KMS-11 (cell line): ENCODE measurements at regions not wholly inside any gene's neighbourhood (a gene's known extent, or its start where the extent isn't known, plus 50 kb on each side); places are given as distances from the start of the nearest gene placed in this dataset.

Source experiments
- H2AFZ ChIP-seq: fragments of 200-600 bp; sonication (generic); 2 replicates; pipeline ENCODE4 v1.6.1; 2016; ENCODE audit warnings: antibody characterized with exemption, mixed run types, low read depth
- H3K27ac ChIP-seq: fragments of 200-600 bp; sonication (generic); 2 replicates; pipeline ENCODE4 v1.6.1; 2016; ENCODE audit warnings: mild to moderate bottlenecking, mixed run types
- H3K27me3 ChIP-seq: fragments of 200-600 bp; sonication (generic); 2 replicates; pipeline ENCODE4 v1.6.1; 2017; ENCODE audit warnings: mild to moderate bottlenecking, low read depth, mixed run types, moderate library complexity; ENCODE audit not compliant: insufficient read depth
- H3K36me3 ChIP-seq: fragments of 200-600 bp; sonication (generic); 2 replicates; pipeline ENCODE4 v1.6.1; 2017; ENCODE audit warnings: mild to moderate bottlenecking, mixed run types; ENCODE audit not compliant: insufficient read depth
- H3K4me1 ChIP-seq: fragments of 200-600 bp; sonication (generic); 2 replicates; pipeline ENCODE4 v1.6.1; 2016; ENCODE audit warnings: mild to moderate bottlenecking, low read depth, mixed run types; ENCODE audit not compliant: poor library complexity, severe bottlenecking
- H3K4me2 ChIP-seq: fragments of 200-600 bp; sonication (generic); 2 replicates; pipeline ENCODE4 v1.7.0; 2016; ENCODE audit warnings: mild to moderate bottlenecking, mixed run types
- H3K4me3 ChIP-seq: fragments of 200-600 bp; sonication (generic); IDR thresholded peaks from 2 replicates; pipeline ENCODE4 v1.6.1; 2017; ENCODE audit warnings: low read depth, low read length, mixed read lengths; ENCODE audit not compliant: insufficient read depth
- H3K79me2 ChIP-seq: fragments of 200-600 bp; sonication (generic); 2 replicates; pipeline ENCODE4 v1.6.1; 2016; ENCODE audit warnings: low read depth, mixed run types; ENCODE audit not compliant: insufficient read depth
- H3K9ac ChIP-seq: fragments of 200-600 bp; sonication (generic); 2 replicates; pipeline ENCODE4 v1.6.1; 2016; ENCODE audit warnings: mild to moderate bottlenecking, mixed run types
- H4K20me1 ChIP-seq: fragments of 200-600 bp; sonication (generic); 2 replicates; pipeline ENCODE4 v1.6.1; 2016; ENCODE audit warnings: mild to moderate bottlenecking, mixed run types; ENCODE audit not compliant: insufficient read depth
- TF ChIP-seq, protein P1 (sequence below): fragments of 200-600 bp; sonication (generic); conservative IDR thresholded peaks from 2 replicates; pipeline ENCODE4 v1.6.1; 2017; ENCODE audit warnings: low read depth, mild to moderate bottlenecking, antibody characterized with exemption, low read length, moderate library complexity, mixed read lengths

DNA sequence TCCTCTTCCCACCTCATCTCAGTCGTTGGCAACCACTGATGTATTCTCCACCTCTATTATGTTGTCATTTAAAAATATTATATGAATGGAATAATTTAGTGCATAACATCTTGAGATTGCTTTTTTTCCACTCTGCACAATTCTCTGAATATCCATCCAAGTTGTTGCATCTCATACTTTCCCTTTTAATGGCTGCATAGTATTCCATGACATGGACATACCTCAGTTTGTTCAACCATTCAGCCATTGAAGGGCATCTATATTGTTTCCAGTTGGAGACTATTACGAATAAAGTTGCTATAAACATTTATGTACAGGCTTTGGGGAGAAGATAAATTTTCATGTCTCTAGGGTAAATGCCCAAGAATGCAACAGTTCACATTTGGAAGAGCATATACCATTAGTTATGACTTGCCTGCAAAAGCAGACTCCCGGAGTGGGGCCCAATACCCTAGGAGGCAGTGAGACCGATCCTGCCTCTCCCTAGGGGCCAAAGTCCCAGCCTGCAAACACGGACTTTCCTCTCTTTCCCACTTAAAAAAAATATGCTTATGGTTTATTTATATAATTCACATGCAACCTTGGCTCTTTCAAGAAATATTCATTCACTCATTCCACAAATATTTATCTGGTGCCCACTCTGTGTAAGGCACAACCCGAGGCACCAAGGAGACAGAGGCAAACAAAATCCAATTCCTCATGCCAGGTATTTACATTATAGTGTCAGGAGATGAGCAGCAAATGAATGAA is 227.0 kb upstream of the PMEPA1 start:
- peaks cover 23% of the 10 kb centered on the region; the same call in 1 of the 2 replicates for H3K27me3 ChIP-seq

DNA sequence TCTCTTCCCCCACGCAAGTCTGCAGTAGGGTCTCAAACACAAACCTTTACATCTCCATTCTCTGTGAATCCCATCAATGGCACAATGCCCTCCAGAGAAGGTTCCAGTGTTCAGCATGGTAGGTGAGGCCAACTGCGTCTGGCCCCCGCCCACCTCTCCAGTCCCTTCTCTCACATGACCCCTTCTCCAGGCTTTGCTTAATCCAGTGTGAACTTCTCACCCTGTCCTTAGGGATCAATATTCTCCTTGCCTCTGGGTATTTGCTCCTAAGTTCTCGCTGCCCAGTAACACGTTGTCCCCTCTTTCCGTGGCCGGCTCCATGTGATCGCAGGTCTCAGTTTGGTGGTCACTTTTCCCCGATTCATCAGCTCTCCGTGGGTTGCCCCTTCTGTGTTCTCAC is 225.1 kb upstream of the PMEPA1 start:
- Histone ChIP-seq H3K4me2 (no peak overlapping the region), H3K27ac (no peak overlapping the region), H3K27me3 (peaks cover 18% of the 10 kb centered on the region; the same call in 1 of the 2 replicates), H3K9ac (no peak overlapping the region), H4K20me1 (no peaks in the 10 kb centered on the region), H3K79me2 (no peaks in the 10 kb centered on the region), H2AFZ (no peak overlapping the region), H3K4me3 (no peak overlapping the region), H3K36me3 (no peaks in the 10 kb centered on the region), H3K4me1 (no peaks in the 10 kb centered on the region)
- TF ChIP-seq, protein P1, sequence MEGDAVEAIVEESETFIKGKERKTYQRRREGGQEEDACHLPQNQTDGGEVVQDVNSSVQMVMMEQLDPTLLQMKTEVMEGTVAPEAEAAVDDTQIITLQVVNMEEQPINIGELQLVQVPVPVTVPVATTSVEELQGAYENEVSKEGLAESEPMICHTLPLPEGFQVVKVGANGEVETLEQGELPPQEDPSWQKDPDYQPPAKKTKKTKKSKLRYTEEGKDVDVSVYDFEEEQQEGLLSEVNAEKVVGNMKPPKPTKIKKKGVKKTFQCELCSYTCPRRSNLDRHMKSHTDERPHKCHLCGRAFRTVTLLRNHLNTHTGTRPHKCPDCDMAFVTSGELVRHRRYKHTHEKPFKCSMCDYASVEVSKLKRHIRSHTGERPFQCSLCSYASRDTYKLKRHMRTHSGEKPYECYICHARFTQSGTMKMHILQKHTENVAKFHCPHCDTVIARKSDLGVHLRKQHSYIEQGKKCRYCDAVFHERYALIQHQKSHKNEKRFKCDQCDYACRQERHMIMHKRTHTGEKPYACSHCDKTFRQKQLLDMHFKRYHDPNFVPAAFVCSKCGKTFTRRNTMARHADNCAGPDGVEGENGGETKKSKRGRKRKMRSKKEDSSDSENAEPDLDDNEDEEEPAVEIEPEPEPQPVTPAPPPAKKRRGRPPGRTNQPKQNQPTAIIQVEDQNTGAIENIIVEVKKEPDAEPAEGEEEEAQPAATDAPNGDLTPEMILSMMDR, result no peak

More for the DNA sequence above, 227.0 kb upstream of the PMEPA1 start:
- Histone ChIP-seq H3K4me1 (no peaks in the 10 kb centered on the region), H3K4me2 (no peak overlapping the region), H2AFZ (no peak overlapping the region), H3K27ac (no peak overlapping the region), H3K4me3 (no peak overlapping the region), H3K9ac (no peak overlapping the region), H3K79me2 (no peaks in the 10 kb centered on the region), H4K20me1 (no peaks in the 10 kb centered on the region), H3K36me3 (no peaks in the 10 kb centered on the region)
- TF ChIP-seq, protein P1, result no peak

DNA sequence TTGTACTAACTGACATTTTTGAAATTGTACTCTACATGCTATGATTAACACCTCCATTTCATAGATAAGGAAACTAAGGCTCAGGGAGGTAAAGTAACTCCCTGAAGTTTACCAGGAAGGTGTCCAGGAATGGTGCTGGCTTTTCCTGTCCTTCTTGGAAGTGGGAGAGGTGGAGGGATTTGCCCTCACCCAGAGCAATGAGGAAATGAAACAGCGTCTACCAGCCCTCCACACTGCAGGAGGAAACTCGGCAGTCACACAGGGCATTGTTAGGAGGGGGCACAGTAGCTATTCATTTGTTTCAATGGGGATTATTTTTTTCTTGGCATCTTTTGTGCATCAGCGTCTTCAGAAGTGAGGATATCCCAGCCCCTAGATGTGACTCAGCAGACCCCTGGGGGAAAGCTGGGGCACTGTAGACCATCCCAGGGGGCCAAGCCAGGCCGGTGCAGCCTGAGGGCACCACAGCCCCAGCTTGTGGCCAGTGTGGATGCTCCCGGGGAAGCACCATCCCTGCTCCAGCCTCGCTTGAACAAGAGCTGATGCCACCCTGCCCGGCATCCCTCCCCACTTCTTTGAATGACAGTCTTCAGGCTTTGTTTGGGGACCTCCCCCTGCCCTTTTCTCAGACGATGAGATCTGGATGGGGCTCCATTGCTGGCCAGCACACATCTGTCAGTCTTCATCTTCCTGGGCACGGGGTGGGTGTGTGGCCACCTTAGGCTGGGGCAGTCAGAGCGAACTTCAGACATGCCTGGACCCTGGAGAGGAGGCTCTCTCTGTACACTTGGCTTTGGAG is 224.4 kb upstream of the PMEPA1 start:
- H3K27me3 ChIP-seq, result peaks cover 17% of the 10 kb centered on the region; the same call in 1 of the 2 replicates
- no peak overlapping the region for H3K9ac ChIP-seq
- H3K4me1 ChIP-seq, result no peaks in the 10 kb centered on the region
- H3K36me3 ChIP-seq, result no peaks in the 10 kb centered on the region
- H3K79me2 ChIP-seq, result no peaks in the 10 kb centered on the region
- H3K27ac ChIP-seq, result no peak overlapping the region
- no peak overlapping the region for H3K4me2 ChIP-seq
- no peaks in the 10 kb centered on the region for H4K20me1 ChIP-seq
- TF ChIP-seq, protein P1, result no peak
- H2AFZ ChIP-seq, result no peak overlapping the region
- H3K4me3 ChIP-seq, result no peak overlapping the region

DNA sequence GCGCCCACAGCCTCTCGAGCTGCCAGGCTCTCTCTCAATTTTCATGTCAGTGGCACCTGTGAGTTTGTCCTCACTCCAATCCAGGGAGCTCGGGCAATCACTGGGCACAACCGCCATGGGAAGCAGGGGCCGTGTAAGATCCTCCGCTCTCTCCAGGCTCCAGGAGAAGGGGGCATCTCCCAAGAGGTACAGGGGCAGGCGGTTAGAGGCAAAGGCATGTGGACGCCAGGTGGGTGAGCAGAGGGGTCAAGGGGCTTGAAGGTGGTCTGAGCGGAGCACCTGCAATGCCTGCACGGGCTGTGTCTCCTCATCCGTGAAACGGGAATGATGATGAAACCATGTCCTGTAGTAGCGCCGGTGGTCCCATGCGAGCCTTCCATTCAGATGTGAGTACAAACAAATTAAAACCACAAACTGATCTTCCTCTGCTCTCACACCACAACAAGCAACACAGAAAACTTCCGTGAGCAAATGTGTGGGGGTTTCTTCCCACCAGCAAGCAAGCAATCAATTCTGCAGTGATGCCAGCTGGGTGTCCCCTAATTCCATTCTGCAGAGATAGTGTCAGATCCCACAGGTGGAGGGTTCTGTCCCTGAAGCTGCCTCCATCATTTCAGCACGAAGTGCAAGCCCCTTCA is 222.5 kb upstream of the PMEPA1 start:
- Histone ChIP-seq H2AFZ (no peak overlapping the region), H3K27me3 (peaks cover 12% of the 10 kb centered on the region; the same call in 1 of the 2 replicates), H3K9ac (no peak overlapping the region), H3K79me2 (no peaks in the 10 kb centered on the region), H3K27ac (no peak overlapping the region), H4K20me1 (no peaks in the 10 kb centered on the region), H3K4me2 (no peak overlapping the region), H3K36me3 (no peaks in the 10 kb centered on the region), H3K4me3 (no peak overlapping the region), H3K4me1 (no peaks in the 10 kb centered on the region)
- TF ChIP-seq, protein P1, result no peak
